HUES48 (cell line): ENCODE measurements at regions not wholly inside any gene's neighbourhood (a gene's known extent, or its start where the extent isn't known, plus 50 kb on each side); places are given as distances from the start of the nearest gene placed in this dataset.
"Not testable (repeated sequence)": the region's sequence is repeated elsewhere in the genome, so short reads cannot be mapped to it uniquely, and the experiment has no call there.

Source experiments
- H3K27ac ChIP-seq: one replicate; pipeline ENCODE4 v1.7.0; 2013; ENCODE audit warnings: low read depth, low read length, inconsistent platforms
- H3K27me3 ChIP-seq: 2 replicates; pipeline ENCODE4 v1.6.1; 2013; ENCODE audit warnings: mild to moderate bottlenecking, low read length; ENCODE audit not compliant: control insufficient read depth, insufficient read depth
- H3K36me3 ChIP-seq: 2 replicates; pipeline ENCODE4 v1.6.1; 2013; ENCODE audit warnings: low read length; ENCODE audit not compliant: control insufficient read depth, insufficient read depth
- H3K4me1 ChIP-seq: 2 replicates; pipeline ENCODE4 v1.6.1; 2013; ENCODE audit warnings: mild to moderate bottlenecking, low read length; ENCODE audit not compliant: control insufficient read depth, insufficient read depth
- H3K4me3 ChIP-seq: 2 replicates; pipeline ENCODE4 v1.5.1; 2013; ENCODE audit warnings: mild to moderate bottlenecking, low read depth, low read length
- H3K9ac ChIP-seq: 2 replicates; pipeline ENCODE4 v1.6.1; 2013; ENCODE audit warnings: mild to moderate bottlenecking, low read depth, low read length, moderate library complexity
- H3K9me3 ChIP-seq: 2 replicates; pipeline ENCODE4 v1.6.1; 2013; ENCODE audit warnings: low read length; ENCODE audit not compliant: control insufficient read depth, insufficient read depth

- Histone ChIP-seq H3K4me1 (no peaks in the 10 kb centered on the region), H3K4me3 (no peak overlapping the region), H3K9ac (no peak overlapping the region), H3K27ac (no peak overlapping the region), H3K36me3 (no peaks in the 10 kb centered on the region), H3K27me3 (no peaks in the 10 kb centered on the region), H3K9me3 (peaks cover 7% of the 10 kb centered on the region; the same call in 1 of the 2 replicates)
Observed at GRCh38 chr3:110521019-110521418, 550.6 kb upstream of the NECTIN3 start.

- not testable (repeated sequence) for H3K9ac ChIP-seq, H3K27me3 ChIP-seq, H3K9me3 ChIP-seq, H3K27ac ChIP-seq, H3K36me3 ChIP-seq, H3K4me3 ChIP-seq
- peaks cover 26% of the 10 kb centered on the region for H3K4me1 ChIP-seq
Observed at GRCh38 chr3:110525558-110526064, 546.0 kb upstream of the NECTIN3 start.

GRCh38 chr3:110526777-110527727 is 544.6 kb upstream of the NECTIN3 start:
- peaks cover 34% of the 10 kb centered on the region for H3K4me1 ChIP-seq
- no peak overlapping the region for H3K4me3 ChIP-seq
- H3K9me3 ChIP-seq, result peaks cover 7% of the 10 kb centered on the region; the same call in 1 of the 2 replicates
- no peaks in the 10 kb centered on the region for H3K36me3 ChIP-seq
- H3K9ac ChIP-seq, result peak overlapping the region; percentile 28; the same call in 1 of the 2 replicates
- no peaks in the 10 kb centered on the region for H3K27me3 ChIP-seq
- H3K27ac ChIP-seq, result peak overlapping the region; percentile 91

GRCh38 chr3:110528305-110529121 is 543.1 kb upstream of the NECTIN3 start:
- no peaks in the 10 kb centered on the region for H3K36me3 ChIP-seq
- H3K9me3 ChIP-seq, result 0 out of 2 replicates have a peak, but pooled peaks cover 7% of the 10 kb centered on the region
- H3K27ac ChIP-seq, result peak overlapping the region; percentile 91
- H3K27me3 ChIP-seq, result no peaks in the 10 kb centered on the region
- H3K9ac ChIP-seq, result no peak overlapping the region; the same call in 1 of the 2 replicates
- H3K4me3 ChIP-seq, result no peak overlapping the region
- H3K4me1 ChIP-seq, result peaks cover 36% of the 10 kb centered on the region

- Histone ChIP-seq H3K36me3 (no peaks in the 10 kb centered on the region), H3K4me1 (peaks cover 36% of the 10 kb centered on the region), H3K9ac (no peak overlapping the region), H3K27me3 (no peaks in the 10 kb centered on the region), H3K27ac (no peak overlapping the region), H3K9me3 (no peaks in the 10 kb centered on the region), H3K4me3 (no peak overlapping the region)
Observed at GRCh38 chr3:110530902-110531301, 540.7 kb upstream of the NECTIN3 start.

- Histone ChIP-seq H3K4me3 (no peak overlapping the region), H3K4me1 (peaks cover 17% of the 10 kb centered on the region), H3K9ac (no peak overlapping the region), H3K27ac (no peak overlapping the region), H3K9me3 (no peaks in the 10 kb centered on the region), H3K27me3 (no peaks in the 10 kb centered on the region), H3K36me3 (no peaks in the 10 kb centered on the region)
Observed at GRCh38 chr3:110533089-110533488, 538.5 kb upstream of the NECTIN3 start.

- Histone ChIP-seq H3K4me1 (peaks cover 8% of the 10 kb centered on the region; the same call in 1 of the 2 replicates), H3K9ac (no peak overlapping the region), H3K27me3 (no peaks in the 10 kb centered on the region), H3K4me3 (no peak overlapping the region), H3K27ac (no peak overlapping the region), H3K9me3 (no peaks in the 10 kb centered on the region), H3K36me3 (no peaks in the 10 kb centered on the region)
Observed at GRCh38 chr3:110542552-110543150, 529.0 kb upstream of the NECTIN3 start.

- peaks cover 16% of the 10 kb centered on the region for H3K4me1 ChIP-seq
- no peak overlapping the region for H3K4me3 ChIP-seq
- no peak overlapping the region for H3K9ac ChIP-seq
- no peaks in the 10 kb centered on the region for H3K27me3 ChIP-seq
- no peaks in the 10 kb centered on the region for H3K9me3 ChIP-seq
- H3K36me3 ChIP-seq, result no peaks in the 10 kb centered on the region
- no peak overlapping the region for H3K27ac ChIP-seq
Observed at GRCh38 chr3:110544730-110545129, 526.9 kb upstream of the NECTIN3 start.

- Histone ChIP-seq H3K9ac (no peak overlapping the region), H3K36me3 (no peaks in the 10 kb centered on the region), H3K4me1 (peaks cover 12% of the 10 kb centered on the region), H3K27ac (no peak overlapping the region), H3K4me3 (no peak overlapping the region), H3K27me3 (no peaks in the 10 kb centered on the region), H3K9me3 (no peaks in the 10 kb centered on the region)
Observed at GRCh38 chr3:110550511-110550910, 521.1 kb upstream of the NECTIN3 start.

GRCh38 chr3:110562621-110563020 is 509.0 kb upstream of the NECTIN3 start:
- Histone ChIP-seq H3K9ac (no peak overlapping the region), H3K36me3 (no peaks in the 10 kb centered on the region), H3K9me3 (peaks cover 9% of the 10 kb centered on the region; the same call in 1 of the 2 replicates), H3K4me1 (no peaks in the 10 kb centered on the region), H3K27me3 (no peaks in the 10 kb centered on the region), H3K27ac (no peak overlapping the region), H3K4me3 (no peak overlapping the region)
